Activated naive CD4-positive, alpha-beta T cell treated with anti-CD3 and anti-CD28 coated beads, Interleukin-2, amount 50 U/mL, for 24 hours (primary cell): ENCODE measurements at regions not wholly inside any gene's neighbourhood (a gene's known extent, or its start where the extent isn't known, plus 50 kb on each side); places are given as distances from the start of the nearest gene placed in this dataset.
"Not testable (repeated sequence)": the region's sequence is repeated elsewhere in the genome, so short reads cannot be mapped to it uniquely, and the experiment has no call there.

Source experiments
- H3K27ac Mint-ChIP-seq: one replicate; pipeline ENCODE4 v1.8.0; 2021; ENCODE audit warnings: mild to moderate bottlenecking, mixed read lengths
- H3K27me3 Mint-ChIP-seq: one replicate; pipeline ENCODE4 v1.8.0; 2021; ENCODE audit warnings: mixed read lengths
- H3K36me3 Mint-ChIP-seq: one replicate; pipeline ENCODE4 v1.8.0; 2021; ENCODE audit warnings: mixed read lengths
- H3K4me1 Mint-ChIP-seq: one replicate; pipeline ENCODE4 v1.8.0; 2021; ENCODE audit warnings: mixed read lengths
- H3K4me3 Mint-ChIP-seq: one replicate; pipeline ENCODE4 v1.8.0; 2021; ENCODE audit warnings: mild to moderate bottlenecking, mixed read lengths
- H3K9me3 Mint-ChIP-seq: one replicate; pipeline ENCODE4 v1.8.0; 2021; ENCODE audit warnings: mixed read lengths

- peaks cover 11% of the 10 kb centered on the region for H3K9me3 Mint-ChIP-seq
- no peaks in the 10 kb centered on the region for H3K27me3 Mint-ChIP-seq
- H3K4me3 Mint-ChIP-seq: no peak overlapping the region
- no peak overlapping the region for H3K27ac Mint-ChIP-seq
- no peaks in the 10 kb centered on the region for H3K36me3 Mint-ChIP-seq
- no peaks in the 10 kb centered on the region for H3K4me1 Mint-ChIP-seq
Measured at GRCh38 chr4:63105839-63106238, 1303.4 kb downstream of the TECRL start.

DNA sequence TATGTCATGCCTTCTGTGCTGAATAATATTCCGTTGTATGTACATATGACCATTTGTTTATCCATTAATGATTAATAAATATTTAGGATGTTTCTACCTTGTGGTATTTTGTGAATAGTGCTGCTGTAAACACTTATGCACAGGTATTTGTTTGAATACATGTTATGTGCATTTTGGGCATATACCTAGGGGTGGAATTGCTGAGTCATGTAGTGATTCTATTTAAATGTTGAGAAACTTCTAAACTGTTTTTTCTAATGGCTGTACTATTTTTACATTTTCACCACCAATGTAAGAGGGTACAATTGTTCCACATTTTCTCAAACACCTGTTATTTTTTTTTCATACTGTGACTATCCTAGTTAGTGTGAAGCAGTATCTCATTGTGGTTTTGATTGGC lies 1318.6 kb downstream of the TECRL start:
- H3K4me3 Mint-ChIP-seq: no peak overlapping the region
- H3K4me1 Mint-ChIP-seq: no peaks in the 10 kb centered on the region
- no peaks in the 10 kb centered on the region for H3K27me3 Mint-ChIP-seq
- no peaks in the 10 kb centered on the region for H3K9me3 Mint-ChIP-seq
- H3K27ac Mint-ChIP-seq: no peak overlapping the region
- H3K36me3 Mint-ChIP-seq: no peaks in the 10 kb centered on the region

- Mint-ChIP-seq H3K4me1 (no peaks in the 10 kb centered on the region), H3K36me3 (no peaks in the 10 kb centered on the region), H3K9me3 (peaks cover 5% of the 10 kb centered on the region), H3K27ac (no peak overlapping the region), H3K4me3 (no peak overlapping the region), H3K27me3 (no peaks in the 10 kb centered on the region)
Measured at GRCh38 chr4:63085091-63085490, 1324.2 kb downstream of the TECRL start.

DNA sequence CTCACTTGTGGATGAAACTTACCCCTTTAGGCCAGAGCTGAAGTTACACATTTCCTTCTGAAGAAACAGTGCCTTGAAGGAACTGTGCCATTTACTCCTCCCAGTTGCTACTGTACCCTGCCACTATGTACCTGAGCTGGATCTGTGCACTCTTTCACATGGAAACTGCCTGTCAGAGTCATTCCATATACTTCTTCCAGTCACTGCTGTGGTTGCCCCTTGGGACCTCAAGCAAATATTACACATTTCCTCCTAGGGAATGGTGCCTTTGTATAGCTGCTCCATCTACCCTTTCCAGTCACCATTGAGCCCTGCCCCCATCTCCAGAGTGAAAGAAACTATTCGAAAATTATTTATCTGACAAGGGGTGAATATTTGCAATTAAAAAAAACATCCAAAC lies 1328.3 kb downstream of the TECRL start:
- Mint-ChIP-seq H3K27me3 (no peaks in the 10 kb centered on the region), H3K27ac (no peak overlapping the region), H3K4me1 (no peaks in the 10 kb centered on the region), H3K36me3 (no peaks in the 10 kb centered on the region), H3K4me3 (no peak overlapping the region), H3K9me3 (peaks cover 13% of the 10 kb centered on the region)

DNA sequence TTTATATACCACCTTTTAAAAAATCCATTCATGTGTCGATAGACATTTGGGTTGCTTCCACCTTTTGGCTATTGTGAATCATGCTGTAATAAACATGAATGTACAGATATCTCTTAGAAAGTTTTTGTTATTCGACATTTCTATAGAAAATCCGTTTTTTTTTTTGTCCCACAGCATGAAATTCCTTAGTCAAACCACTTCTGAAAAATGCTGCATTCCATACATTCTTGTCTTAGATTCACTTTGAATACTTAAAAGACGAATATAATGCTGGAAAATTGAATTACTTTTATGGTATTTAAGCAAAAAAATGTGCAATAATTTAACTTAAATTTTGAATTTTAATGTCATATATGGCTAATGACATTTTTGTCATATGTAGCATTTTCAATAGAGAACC lies 1345.5 kb downstream of the TECRL start:
- no peak overlapping the region for H3K4me3 Mint-ChIP-seq
- peaks cover 21% of the 10 kb centered on the region for H3K9me3 Mint-ChIP-seq
- H3K27ac Mint-ChIP-seq: no peak overlapping the region
- no peaks in the 10 kb centered on the region for H3K36me3 Mint-ChIP-seq
- no peaks in the 10 kb centered on the region for H3K27me3 Mint-ChIP-seq
- no peaks in the 10 kb centered on the region for H3K4me1 Mint-ChIP-seq

- not testable (repeated sequence) for H3K36me3 Mint-ChIP-seq
Measured at GRCh38 chr4:63062891-63063290, 1346.4 kb downstream of the TECRL start.

DNA sequence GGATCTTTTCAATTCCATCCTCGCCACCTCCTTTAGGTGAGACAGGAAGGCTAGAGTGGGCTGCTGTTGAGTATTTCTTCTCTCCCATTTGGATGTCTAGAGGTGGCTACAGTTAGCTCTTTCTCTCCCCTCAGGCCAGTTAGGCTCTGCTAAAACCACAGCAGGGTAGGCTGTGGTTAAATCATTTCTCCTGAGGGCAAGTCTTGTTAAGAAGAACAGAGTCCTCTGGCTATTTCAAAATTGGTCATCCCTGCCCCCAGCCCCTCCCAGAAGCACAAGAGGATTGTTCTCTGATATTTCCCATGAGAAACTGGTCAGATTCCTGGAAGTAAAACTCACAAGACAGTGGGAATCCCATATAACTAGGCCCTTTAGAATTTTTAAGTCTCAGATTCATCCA lies 1359.5 kb downstream of the TECRL start:
- H3K9me3 Mint-ChIP-seq: no peaks in the 10 kb centered on the region

More at GRCh38 chr4:63062891-63063290, 1346.4 kb downstream of the TECRL start:
- H3K27me3 Mint-ChIP-seq, H3K4me1 Mint-ChIP-seq, H3K4me3 Mint-ChIP-seq, H3K27ac Mint-ChIP-seq: not testable (repeated sequence)
- H3K9me3 Mint-ChIP-seq: peaks cover 24% of the 10 kb centered on the region

DNA sequence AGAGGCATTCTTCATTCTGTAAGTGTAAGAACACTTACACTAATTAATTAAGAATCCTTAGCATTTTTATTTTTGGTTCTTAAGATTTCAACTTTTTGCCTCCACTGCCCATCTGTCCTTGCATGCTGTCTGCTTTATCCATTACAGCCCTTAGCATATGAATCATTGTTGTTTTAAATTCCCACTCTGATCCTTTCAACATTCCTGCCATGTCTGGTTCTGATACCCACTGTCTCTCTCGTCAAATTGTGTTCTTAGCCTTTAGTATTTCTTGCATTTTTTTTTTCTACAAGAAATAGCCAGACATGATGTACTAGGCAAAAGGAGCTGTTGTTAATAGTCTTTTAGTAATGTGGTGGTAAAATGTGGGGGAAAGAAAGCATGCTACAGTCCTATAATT lies 1360.0 kb downstream of the TECRL start:
- Mint-ChIP-seq H3K36me3 (no peaks in the 10 kb centered on the region), H3K27ac (no peak overlapping the region), H3K9me3 (no peaks in the 10 kb centered on the region), H3K4me3 (no peak overlapping the region), H3K4me1 (no peaks in the 10 kb centered on the region), H3K27me3 (no peaks in the 10 kb centered on the region)

More for the DNA sequence above, 1359.5 kb downstream of the TECRL start:
- H3K27me3 Mint-ChIP-seq: no peaks in the 10 kb centered on the region
- no peaks in the 10 kb centered on the region for H3K4me1 Mint-ChIP-seq
- H3K27ac Mint-ChIP-seq: no peak overlapping the region
- H3K36me3 Mint-ChIP-seq: no peaks in the 10 kb centered on the region
- H3K4me3 Mint-ChIP-seq: no peak overlapping the region

- Mint-ChIP-seq H3K9me3 (no peaks in the 10 kb centered on the region), H3K4me1 (no peaks in the 10 kb centered on the region), H3K4me3 (no peak overlapping the region), H3K27ac (no peak overlapping the region), H3K36me3 (no peaks in the 10 kb centered on the region), H3K27me3 (no peaks in the 10 kb centered on the region)
Measured at GRCh38 chr4:63036159-63036866, 1372.9 kb downstream of the TECRL start.

GRCh38 chr4:63029380-63029779 lies 1379.9 kb downstream of the TECRL start:
- no peaks in the 10 kb centered on the region for H3K27me3 Mint-ChIP-seq
- no peaks in the 10 kb centered on the region for H3K4me1 Mint-ChIP-seq
- peak overlapping the region; percentile 23 for H3K27ac Mint-ChIP-seq
- H3K9me3 Mint-ChIP-seq: peaks cover 6% of the 10 kb centered on the region
- no peaks in the 10 kb centered on the region for H3K36me3 Mint-ChIP-seq
- no peak overlapping the region for H3K4me3 Mint-ChIP-seq

- H3K27me3 Mint-ChIP-seq: no peaks in the 10 kb centered on the region
- H3K27ac Mint-ChIP-seq: no peak overlapping the region
- no peaks in the 10 kb centered on the region for H3K9me3 Mint-ChIP-seq
- peaks cover 1% of the 10 kb centered on the region for H3K36me3 Mint-ChIP-seq
- no peak overlapping the region for H3K4me3 Mint-ChIP-seq
- H3K4me1 Mint-ChIP-seq: no peaks in the 10 kb centered on the region
Measured at GRCh38 chr4:63020661-63021060, 1388.6 kb downstream of the TECRL start.

GRCh38 chr4:63017300-63017699 lies 1392.0 kb downstream of the TECRL start:
- H3K4me3 Mint-ChIP-seq: no peak overlapping the region
- H3K27ac Mint-ChIP-seq: no peak overlapping the region
- no peaks in the 10 kb centered on the region for H3K9me3 Mint-ChIP-seq

GRCh38 chr4:62970846-62971245 lies 1438.4 kb downstream of the TECRL start:
- H3K4me3 Mint-ChIP-seq: no peak overlapping the region

More at GRCh38 chr4:63017300-63017699, 1392.0 kb downstream of the TECRL start:
- H3K4me1 Mint-ChIP-seq: no peaks in the 10 kb centered on the region
- H3K36me3 Mint-ChIP-seq: peaks cover 1% of the 10 kb centered on the region
- H3K27me3 Mint-ChIP-seq: no peaks in the 10 kb centered on the region

GRCh38 chr4:62960415-62960814 lies 1448.8 kb downstream of the TECRL start:
- Mint-ChIP-seq H3K27me3 (no peaks in the 10 kb centered on the region), H3K4me1 (no peaks in the 10 kb centered on the region), H3K27ac (no peak overlapping the region), H3K36me3 (no peaks in the 10 kb centered on the region), H3K4me3 (no peak overlapping the region), H3K9me3 (no peaks in the 10 kb centered on the region)

More at GRCh38 chr4:62970846-62971245, 1438.4 kb downstream of the TECRL start:
- no peaks in the 10 kb centered on the region for H3K36me3 Mint-ChIP-seq
- H3K27ac Mint-ChIP-seq: no peak overlapping the region
- H3K9me3 Mint-ChIP-seq: peaks cover 14% of the 10 kb centered on the region
- no peaks in the 10 kb centered on the region for H3K4me1 Mint-ChIP-seq
- H3K27me3 Mint-ChIP-seq: no peaks in the 10 kb centered on the region

DNA sequence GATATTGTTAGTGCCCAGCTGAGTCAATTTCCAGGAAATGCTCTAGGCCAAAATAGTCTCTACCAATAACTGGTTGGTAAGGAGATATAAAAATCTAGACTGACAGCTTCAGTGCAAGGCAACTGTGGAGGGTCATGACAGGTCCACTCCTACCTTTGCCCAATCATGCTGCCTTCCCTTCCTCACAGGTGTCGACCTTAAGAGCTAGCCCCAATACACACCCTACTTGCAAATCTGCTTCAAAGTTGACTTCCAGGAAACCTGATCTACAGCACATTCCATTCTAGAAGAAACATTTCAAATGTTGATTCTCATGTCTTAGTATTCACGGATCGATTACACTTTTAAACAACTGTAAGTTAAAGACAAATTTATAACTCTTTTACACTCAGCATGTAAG lies 1455.5 kb downstream of the TECRL start:
- no peaks in the 10 kb centered on the region for H3K36me3 Mint-ChIP-seq
- H3K9me3 Mint-ChIP-seq: peaks cover 3% of the 10 kb centered on the region
- no peaks in the 10 kb centered on the region for H3K4me1 Mint-ChIP-seq
- H3K27ac Mint-ChIP-seq: no peak overlapping the region
- no peaks in the 10 kb centered on the region for H3K27me3 Mint-ChIP-seq
- no peak overlapping the region for H3K4me3 Mint-ChIP-seq

- Mint-ChIP-seq H3K4me3 (no peak overlapping the region), H3K9me3 (peaks cover 5% of the 10 kb centered on the region), H3K27me3 (no peaks in the 10 kb centered on the region)
Measured at GRCh38 chr4:62952366-62952765, 1456.9 kb downstream of the TECRL start.

GRCh38 chr4:62948108-62948507 lies 1461.1 kb downstream of the TECRL start:
- Mint-ChIP-seq H3K27me3 (no peaks in the 10 kb centered on the region), H3K27ac (no peak overlapping the region), H3K4me3 (no peak overlapping the region), H3K4me1 (no peaks in the 10 kb centered on the region), H3K36me3 (no peaks in the 10 kb centered on the region), H3K9me3 (peaks cover 5% of the 10 kb centered on the region)

More at GRCh38 chr4:62952366-62952765, 1456.9 kb downstream of the TECRL start:
- Mint-ChIP-seq H3K27ac (no peak overlapping the region), H3K36me3 (no peaks in the 10 kb centered on the region), H3K4me1 (no peaks in the 10 kb centered on the region)
